AG08396 (cell line): ENCODE measurements at regions not wholly inside any gene's neighbourhood (a gene's known extent, or its start where the extent isn't known, plus 50 kb on each side); places are given as distances from the start of the nearest gene placed in this dataset.

Source experiments
- DNase-seq: peaks from one replicate; pipeline ENCODE4 v3.0.0; 2012; ENCODE audit warnings: low spot score, mixed read lengths

DNA sequence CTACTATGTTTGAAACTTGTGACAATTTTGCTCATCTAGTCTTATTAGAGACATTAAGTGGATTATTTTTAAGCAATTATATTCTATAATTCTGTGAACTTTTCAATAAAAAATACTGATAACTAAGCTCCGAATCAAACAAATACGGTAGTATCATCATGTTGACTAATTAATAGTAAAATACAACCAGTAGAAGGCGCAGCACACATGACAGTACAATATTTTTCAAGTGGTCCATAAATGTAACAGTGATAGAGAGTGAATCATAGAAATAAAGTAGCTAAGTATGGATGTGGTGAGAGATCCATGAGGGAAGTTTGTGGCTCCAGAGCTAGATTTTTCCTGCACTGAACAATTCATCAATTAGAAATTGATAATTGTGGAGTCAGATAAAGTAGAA is 666.2 kb downstream of the KCTD8 start:
- no peak for DNase-seq

DNA sequence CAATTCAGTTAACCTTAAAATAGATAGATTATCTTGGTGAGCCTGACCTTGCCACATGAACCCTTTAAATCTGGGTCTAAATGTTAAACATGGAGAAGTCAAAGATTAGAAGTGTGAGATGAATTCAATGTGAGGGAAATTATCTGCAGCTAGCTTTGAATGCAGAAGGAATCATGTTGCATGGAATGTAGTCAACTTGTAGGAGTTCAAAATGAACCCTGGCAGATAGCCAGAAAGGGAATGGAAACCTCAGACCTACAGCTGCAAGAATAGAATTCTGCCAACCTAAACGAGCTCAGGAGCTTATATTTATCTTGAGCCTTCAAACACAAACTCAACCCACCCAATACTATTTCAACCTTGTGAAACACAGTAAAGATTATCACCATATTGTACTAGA is 632.5 kb downstream of the KCTD8 start:
- DNase-seq: no peak

DNA sequence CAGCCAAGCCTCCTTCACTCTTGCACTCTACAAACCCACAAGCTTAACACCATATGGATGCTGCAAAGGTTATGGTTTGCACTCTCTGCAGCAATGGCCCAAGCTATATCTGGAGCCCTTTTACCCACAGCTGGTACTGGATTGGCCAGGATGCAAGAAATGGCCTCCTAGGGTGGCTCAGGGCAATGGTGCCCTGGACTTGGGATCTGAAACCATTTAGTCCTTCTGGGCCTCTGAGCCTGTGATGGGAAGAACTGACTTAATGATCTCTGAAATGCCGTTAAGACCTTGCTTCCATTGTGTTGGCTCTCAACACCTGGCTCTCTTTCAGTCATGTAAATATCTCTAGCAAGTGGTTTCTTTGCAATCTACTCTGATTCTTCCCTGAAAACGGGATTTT is 626.0 kb downstream of the KCTD8 start:
- no peak for DNase-seq

DNA sequence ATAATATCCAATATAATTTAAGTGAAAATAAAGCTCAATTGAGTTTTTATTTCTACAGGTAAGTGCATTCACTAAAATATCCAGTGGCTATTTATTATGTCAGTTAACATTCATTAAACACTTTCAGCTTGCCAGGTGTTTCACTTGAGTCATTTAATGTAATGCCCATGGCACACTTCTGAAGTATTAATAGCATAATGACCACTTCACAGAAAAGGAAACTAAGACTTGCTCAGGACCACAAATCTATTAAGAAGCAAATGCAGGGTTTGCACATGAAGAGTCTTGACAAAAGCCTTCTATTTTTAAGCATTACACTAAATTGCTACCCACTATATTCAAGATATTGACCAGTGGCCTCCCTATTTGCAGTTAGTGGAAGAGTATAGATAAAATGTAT is 612.7 kb downstream of the KCTD8 start:
- no peak for DNase-seq

DNA sequence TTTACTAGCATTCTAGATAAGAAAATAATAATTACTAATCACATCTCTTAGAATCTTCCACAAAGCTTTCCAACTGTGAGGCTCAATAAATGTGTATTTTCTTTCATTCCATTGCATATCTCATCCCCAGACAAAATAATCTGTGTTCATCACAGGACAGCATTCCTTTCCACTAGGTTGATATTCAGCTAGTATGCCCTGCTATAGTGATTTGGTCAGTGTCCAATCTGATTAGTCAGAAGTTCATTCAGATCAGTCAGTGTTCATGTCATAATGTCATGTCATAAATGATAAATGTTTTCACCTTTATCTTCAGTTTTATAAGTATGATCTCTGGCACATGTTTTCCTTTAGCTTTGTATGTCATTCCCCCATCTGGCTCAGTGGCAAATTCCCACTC is 611.4 kb downstream of the KCTD8 start:
- no peak for DNase-seq

DNA sequence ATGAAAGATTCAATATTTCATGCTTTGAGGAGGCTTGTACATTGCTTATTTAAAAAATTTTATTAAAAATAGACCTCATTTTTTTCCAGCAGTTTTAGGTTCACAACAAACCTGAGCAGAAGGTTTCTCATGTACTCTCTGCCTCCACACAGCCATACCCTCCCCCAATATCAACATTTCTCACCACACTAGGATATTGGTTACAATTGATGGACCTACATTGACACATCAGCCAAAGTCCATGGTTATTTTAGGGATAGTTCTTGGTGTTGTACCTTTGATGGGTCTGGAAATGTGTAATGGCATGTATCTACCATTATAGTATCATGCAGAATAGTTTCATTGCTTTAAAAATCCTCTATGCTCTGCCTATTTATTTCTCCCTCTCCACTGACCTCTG is 611.0 kb downstream of the KCTD8 start:
- DNase-seq: no peak

DNA sequence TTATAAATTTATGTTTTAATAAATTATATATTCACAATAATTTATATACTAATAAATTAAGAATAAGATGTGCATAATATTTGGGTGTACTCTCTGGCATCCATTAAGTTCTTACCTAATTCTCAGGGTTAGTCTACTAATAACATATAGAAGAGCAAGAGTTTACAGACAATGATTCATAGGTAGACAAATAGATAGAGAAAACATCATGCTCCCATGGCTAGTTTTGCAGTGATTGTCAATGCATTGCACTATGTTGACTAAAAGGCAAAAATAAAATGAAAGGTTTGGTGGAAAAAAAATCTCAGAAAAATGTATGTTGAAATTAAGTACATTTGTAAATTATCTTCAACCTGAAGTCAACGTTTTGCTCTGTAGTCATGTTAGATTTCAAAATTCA is 606.0 kb downstream of the KCTD8 start:
- no peak for DNase-seq

DNA sequence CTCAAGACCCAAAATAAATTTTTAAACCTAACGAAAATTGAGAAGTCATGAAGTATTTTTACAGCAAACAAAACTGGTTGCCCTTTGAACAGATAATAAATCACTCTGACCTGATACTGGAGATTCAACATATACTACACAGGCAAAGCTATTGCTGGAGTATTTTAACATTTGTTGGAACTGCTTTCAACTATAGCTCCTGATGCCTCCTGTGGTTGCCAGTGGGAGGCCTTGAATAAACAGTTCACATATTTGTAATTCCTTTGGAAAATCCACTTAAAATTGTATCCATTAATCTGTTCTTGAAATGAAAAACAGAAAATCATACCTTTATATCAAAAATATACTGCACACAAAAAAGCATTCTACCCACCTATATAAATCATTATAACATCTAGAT is 605.1 kb downstream of the KCTD8 start:
- DNase-seq: peak; percentile 7

DNA sequence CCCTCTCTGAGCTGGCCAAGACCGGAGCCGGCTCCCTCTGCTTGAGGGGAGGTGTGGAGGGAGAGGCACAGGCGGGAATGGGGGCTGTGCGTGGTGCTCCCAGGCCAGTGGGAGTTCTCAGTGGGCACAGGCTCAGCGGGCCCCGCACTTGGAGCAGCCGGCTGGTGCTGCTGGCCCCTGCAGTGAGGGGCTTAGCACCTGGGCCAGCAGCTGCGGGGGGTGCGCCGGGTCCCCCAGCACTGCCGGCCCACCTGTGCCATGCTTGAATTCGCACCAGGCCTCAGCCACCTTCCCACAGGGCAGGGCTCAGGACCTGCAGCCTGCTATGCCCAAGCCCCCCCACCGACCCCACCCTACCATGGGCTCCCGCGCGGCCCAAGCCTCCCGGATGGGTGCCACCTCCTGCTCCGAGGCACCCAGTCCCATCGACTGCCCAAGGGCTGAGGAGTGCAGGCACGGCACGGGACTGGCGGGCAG is 602.5 kb downstream of the KCTD8 start:
- no peak for DNase-seq

DNA sequence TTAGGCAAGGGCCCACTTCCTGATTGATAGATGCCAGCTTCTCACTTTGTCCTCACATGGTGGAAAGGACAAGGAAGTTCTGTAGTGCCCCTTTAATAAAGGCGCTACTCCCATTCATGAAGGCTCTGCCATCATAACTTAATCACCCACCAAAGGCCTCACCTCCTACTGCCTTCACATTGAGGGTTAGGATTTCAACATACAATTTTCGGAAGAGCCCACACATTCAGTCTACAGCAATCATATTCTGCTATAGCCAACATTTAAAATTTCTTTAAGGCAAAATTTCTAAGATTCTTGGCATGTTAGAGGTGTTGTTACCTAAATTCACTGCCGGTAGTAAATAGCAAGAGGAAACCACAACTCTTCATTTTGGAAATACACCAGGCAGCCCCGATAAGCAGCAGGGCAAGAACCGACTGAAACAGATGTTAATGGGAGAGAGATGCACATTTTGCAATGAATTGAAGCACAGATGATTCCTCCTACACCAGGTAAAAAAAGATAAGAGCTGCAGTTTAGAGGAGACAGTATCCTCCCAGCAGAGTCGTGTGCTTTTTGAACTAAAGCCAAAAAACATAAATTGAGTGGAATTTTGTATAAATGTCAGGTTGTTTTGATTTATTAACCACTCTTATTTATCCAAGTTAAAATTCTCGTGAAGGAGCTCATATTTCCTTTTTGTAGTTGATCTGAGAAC is 594.9 kb downstream of the KCTD8 start:
- DNase-seq: no peak

DNA sequence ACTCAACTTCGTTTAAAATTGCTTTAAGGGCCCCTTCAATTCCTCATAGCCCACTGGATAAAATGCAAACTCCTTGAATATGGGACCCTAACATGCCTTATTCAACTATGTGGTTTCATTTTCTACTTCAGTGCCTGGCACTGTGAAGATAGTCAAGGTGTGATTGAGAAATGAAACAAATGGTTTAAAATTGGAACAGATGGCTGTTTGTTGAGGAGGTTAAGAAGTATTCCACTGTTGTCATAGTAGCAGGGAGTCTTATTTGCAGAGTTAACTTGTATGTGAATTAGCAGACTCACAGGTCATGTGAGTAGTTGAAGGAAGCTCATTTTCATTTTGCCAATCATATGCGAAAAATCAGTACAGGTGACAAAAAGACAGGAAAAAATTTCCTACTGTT is 593.3 kb downstream of the KCTD8 start:
- no peak for DNase-seq

DNA sequence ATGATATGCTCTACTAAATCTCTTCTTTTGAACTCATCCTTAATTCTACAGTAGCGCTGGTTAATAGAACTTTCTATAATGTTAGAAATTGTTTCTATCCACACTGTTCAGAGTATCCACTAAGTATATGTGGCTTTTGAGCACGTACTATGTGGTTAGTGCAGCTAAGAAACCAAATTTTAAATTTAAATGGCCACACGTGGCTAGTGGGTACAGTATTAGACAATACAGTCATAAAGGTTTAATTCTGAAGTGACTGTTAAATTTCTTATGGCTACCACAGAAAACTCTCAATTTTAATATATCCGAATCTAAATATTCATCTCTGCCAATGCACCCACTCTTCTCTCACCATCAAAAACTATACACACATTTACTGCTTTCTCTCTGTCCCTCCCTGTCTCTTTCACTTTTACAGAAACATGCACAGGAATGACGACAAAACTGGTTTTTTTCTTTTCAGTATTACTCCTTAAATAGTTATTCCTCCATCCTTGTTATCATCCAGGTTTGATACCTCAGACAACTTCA is 583.9 kb downstream of the KCTD8 start:
- no peak for DNase-seq

DNA sequence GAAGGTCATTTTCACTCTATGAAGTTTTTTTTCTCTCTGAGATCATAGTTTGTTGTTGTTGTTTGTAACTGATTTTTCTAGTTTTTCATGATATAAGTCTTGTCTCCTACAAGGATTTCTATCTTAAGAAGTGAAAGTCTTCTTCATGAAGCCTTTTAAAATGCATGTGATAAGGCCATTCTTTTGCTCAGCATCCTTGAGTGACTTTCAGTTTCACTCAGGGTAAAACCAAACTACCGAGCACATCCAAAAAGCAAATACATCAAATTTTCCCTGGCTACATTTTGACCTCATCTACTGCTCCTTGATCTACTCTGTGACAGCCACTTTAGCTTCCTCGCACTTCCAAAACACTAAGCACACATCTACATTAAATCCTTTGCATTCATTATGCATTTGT is 580.7 kb downstream of the KCTD8 start:
- no peak for DNase-seq

DNA sequence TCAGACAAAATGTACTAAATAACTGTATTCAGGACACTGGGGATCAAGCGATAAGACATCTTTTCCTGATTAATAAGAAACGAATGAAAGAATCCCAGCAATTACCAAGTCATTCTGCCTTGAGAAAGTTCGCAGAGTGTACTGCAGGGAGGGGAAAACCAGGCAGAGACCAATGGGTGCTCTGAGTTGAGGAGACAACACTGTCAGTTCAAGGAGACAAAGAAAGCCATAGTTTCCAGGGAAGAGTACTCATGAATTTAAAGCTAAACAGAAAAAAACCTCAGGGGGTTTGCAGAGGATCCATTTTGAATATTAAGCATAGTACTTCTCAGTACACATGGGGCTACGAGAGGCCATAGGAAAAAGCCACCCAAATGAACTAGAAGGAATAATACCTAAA is 573.0 kb downstream of the KCTD8 start:
- DNase-seq: no peak

DNA sequence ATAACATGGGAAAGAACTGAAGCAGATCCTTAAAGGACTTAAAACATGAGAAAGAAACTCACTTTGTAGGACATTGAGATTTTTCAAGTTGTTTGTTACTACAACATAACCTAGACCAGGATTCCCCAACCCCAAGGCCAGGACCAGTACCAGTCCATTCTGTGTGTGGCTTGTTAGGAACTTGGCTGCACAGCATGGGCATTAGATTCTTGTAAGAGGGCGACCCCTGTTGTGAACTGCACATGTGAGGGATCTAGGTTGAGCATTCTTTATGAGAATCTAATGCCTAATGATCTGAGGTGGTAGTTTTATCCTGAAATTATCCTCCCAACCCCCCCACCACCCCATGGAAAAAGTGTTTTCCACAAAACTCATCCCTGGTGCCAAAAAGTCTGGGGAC is 566.1 kb downstream of the KCTD8 start:
- no peak for DNase-seq

DNA sequence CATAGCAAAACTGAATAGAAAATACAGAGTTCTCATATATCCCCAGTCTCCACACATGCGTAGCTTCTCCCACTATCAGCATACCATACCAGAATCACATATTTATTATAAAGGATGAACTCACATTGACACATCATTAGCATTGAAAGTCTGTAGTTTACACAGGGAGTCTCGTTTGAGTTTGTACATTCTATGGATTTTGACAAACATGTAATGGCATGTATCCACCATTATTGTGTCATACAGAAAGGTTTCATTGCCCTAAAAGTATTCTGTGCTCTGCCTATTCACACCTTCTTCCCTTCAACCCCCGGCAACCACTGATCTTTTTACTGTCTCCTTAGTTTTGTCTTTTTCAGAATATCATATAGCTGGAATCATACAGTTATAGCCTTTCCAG is 562.4 kb downstream of the KCTD8 start:
- no peak for DNase-seq

DNA sequence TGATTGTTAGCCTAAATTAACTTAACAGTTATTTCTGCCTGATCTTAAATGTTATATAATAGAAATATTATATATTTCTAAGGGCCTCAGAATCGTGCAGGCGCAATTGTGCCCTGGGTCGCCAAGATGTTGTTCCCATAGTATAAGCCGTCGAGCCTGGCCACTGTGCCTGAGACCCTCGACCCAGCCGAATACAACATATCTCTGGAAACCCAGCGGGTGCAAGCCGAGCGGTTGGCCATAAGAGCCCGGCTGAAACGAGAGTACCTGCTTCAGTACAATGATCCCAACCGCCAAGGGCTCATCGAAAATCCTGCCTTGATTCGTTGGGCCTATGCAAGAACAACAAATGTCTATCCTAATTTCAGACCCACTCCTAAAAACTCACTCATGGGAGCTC is 549.8 kb downstream of the KCTD8 start:
- DNase-seq: no peak

DNA sequence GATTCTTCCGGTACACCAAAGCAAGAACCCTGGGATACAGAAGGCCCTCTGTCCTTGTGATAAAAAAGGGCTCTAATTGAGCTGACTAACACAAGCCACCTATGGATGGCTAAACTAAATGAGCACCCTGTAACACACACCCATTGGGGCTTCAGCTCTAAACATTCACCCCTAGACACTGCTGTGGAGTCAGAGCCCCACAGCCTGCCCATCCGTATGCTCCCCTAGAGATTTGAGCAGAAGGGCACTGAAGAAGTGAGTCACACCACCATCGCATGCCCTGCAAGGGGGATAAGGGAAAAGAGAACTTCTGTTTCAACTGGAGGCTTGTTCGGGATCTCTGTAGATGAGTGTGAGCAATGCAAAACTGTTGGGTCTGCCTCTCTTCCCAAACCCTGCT is 545.2 kb downstream of the KCTD8 start:
- DNase-seq: no peak

DNA sequence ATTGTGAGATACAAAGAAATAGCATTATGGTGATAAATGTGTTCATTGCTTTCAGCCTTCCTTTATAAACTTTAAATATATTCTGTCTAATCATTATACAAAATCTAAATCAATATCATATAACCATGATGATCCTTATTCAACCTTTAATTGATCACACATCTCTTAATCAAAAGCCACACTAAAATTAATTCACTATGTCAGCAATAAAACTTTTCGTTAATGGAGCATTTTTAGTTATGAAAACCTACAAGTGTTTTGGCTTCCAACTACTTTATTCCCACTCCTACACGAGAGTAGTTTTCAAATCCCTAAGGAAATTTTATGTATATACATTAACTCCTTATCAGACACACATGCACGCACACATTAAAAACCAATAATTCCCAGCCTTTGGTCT is 530.2 kb downstream of the KCTD8 start:
- no peak for DNase-seq

DNA sequence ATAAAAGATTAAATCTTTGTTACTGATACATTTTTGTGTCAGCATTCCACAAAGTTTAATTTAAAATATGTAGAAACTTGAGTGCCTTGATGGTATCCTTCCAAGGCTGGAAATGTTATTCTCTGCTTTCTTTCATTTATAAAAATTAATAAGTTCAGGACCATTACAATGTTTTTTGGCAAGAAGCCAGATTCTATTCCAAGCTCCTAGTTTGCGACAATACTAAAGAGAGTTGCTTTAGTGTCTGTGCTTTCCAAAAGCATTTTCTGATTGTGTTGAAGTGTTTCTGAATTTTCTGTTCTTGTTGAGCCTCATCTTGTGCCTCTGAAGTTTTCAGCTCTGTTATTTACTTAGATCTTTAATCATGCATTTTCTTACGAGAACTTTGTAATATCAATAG is 516.2 kb downstream of the KCTD8 start:
- no peak for DNase-seq

DNA sequence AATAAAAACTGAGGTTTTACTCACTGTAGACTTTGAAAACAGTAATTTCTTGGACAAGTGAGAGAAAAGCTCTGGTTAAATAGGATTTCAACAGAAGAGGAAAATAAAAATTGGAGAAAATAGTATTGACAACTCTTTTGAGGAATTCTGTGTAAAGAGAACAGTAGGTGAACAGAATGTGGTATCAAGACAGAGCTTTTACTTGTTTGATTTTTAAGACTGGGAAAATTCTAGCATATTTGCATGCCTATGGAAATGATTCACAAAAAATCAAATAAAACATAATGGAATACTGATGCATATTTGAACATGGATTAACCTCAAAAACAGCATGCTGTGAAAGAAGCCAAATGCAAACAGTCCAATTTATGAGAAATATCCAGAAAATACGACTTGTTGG is 504.6 kb downstream of the KCTD8 start:
- no peak for DNase-seq

DNA sequence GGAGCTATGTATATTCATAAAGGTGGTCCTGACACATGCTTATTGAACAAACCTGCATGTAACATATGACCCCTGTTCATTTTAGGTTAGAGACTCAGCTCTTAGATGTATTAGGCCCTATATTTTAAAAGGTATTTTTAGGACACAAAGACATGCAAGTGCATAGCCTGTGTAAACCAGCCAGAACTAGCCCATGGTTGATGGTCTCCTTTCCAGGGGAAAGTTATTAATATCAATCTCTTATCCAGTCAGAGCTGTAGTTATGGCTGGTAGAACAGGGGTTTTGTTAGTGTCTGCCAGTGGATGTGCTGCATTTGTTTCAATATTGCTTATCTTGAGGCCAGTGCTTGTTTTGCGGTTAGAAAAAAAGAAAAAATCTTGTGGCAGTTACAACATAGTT is 488.6 kb downstream of the KCTD8 start:
- DNase-seq: no peak

DNA sequence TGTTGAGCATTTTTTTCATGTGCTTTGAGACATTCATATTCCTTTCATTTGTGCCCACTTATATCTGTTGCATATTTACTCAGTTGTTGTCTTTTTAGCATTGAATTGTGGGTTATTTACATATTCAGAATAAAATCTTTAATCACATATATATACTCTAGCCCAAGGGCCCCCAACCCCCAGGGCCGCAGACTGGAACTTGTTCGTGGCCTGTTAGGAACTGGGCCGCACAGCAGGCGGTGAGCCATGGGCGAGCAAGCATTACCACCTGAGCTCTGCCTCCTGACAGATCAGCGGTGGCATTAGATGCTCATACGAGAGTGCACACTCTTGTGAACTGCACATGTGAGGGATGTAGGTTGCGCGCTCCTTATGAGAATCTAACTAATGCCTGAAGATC is 480.6 kb downstream of the KCTD8 start:
- no peak for DNase-seq

DNA sequence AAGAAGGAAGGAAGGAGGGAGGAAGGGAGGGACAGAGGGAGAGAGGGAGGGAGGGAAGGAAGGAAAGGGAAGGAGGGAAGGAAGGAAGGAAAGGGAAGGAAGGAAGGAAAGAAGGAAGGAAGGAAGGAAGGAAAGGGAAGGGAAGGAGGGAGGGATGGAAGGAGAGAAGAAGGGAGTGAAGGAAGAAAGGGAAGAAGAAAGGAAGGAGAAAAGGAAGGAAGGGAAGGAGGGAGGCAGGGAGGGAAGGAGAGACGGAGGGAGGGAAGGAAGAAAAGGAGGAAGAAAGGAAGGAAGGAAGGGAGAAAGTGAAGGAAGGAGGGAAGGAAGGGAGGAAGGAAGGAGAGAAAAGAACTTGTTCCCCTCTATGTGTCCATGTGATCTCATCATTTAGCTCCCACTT is 465.0 kb downstream of the KCTD8 start:
- no peak for DNase-seq
